NT2/D1 (cell line): ENCODE measurements at regions not wholly inside any gene's neighbourhood (a gene's known extent, or its start where the extent isn't known, plus 50 kb on each side); places are given as distances from the start of the nearest gene placed in this dataset.

Source experiments
- SUZ12 ChIP-seq: IDR thresholded peaks from 2 replicates; pipeline ENCODE4 v1.6.1; 2011; ENCODE audit not compliant: insufficient read length, insufficient read depth; ENCODE audit errors: extremely low read depth
- YY1 ChIP-seq: IDR thresholded peaks from 2 replicates; pipeline ENCODE4 v1.6.1; 2011; ENCODE audit not compliant: insufficient read length, insufficient read depth
- ZNF274 ChIP-seq: IDR thresholded peaks from 2 replicates; pipeline ENCODE4 v1.6.1; 2011; ENCODE audit warnings: mild to moderate bottlenecking, low read depth, low read length

GRCh38 chr16:79909571-79909970 lies 309.0 kb upstream of the MAF start:
- TF ChIP-seq YY1 = no peak
- TF ChIP-seq ZNF274 = no peak
- no peak for TF ChIP-seq SUZ12
